ENCODE measurements at regions not wholly inside any gene's neighbourhood (a gene's known extent, or its start where the extent isn't known, plus 50 kb on each side); places are given as distances from the start of the nearest gene placed in this dataset.

DNA sequence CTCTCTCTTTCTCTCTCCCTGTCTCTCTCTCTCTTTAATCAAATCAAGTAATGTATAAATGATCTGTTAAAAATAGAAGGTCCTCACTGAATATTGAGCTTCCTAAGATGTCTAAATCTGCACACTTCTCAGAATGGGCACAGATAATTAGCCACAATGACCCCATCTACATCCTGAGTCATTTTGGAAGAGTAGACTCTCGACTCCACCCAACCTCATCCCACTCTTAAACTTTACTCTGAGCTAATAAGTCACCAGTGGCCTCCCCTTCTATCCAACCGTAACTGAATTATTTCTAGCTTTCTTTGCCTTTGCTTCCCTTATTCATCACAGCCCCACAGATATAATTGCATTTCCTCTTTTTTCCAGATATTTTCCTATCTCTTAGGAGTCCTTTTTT is 326.5 kb upstream of the ZNF717 start:
- Histone ChIP-seq H3K4me1 (no peaks in the 10 kb centered on the region), H3K27ac (no peak overlapping the region), H3K9me3 (no peaks in the 10 kb centered on the region), H3K36me3 (no peaks in the 10 kb centered on the region), H3K27me3 (no peaks in the 10 kb centered on the region), H3K4me3 (no peak overlapping the region)
- TF ChIP-seq, protein P1, sequence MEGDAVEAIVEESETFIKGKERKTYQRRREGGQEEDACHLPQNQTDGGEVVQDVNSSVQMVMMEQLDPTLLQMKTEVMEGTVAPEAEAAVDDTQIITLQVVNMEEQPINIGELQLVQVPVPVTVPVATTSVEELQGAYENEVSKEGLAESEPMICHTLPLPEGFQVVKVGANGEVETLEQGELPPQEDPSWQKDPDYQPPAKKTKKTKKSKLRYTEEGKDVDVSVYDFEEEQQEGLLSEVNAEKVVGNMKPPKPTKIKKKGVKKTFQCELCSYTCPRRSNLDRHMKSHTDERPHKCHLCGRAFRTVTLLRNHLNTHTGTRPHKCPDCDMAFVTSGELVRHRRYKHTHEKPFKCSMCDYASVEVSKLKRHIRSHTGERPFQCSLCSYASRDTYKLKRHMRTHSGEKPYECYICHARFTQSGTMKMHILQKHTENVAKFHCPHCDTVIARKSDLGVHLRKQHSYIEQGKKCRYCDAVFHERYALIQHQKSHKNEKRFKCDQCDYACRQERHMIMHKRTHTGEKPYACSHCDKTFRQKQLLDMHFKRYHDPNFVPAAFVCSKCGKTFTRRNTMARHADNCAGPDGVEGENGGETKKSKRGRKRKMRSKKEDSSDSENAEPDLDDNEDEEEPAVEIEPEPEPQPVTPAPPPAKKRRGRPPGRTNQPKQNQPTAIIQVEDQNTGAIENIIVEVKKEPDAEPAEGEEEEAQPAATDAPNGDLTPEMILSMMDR (IDR thresholded peaks at IDR 0.05), result no peak
- DNase-seq (ENCODE audit: low spot score), result no peak

GRCh38 chr3:76122007-76122406 is 336.7 kb upstream of the ZNF717 start:
- TF ChIP-seq, protein P1 (IDR thresholded peaks at IDR 0.05), result no peak
- H3K4me3 ChIP-seq, result no peak overlapping the region
- peaks cover 0 to 4% of the 10 kb centered on the region in 2 donors for H3K9me3 ChIP-seq
- H3K36me3 ChIP-seq, result no peaks in the 10 kb centered on the region
- H3K27ac ChIP-seq, result no peak overlapping the region
- no peaks in the 10 kb centered on the region for H3K4me1 ChIP-seq
- no peak for DNase-seq (ENCODE audit: low spot score)
- H3K27me3 ChIP-seq, result no peaks in the 10 kb centered on the region

DNA sequence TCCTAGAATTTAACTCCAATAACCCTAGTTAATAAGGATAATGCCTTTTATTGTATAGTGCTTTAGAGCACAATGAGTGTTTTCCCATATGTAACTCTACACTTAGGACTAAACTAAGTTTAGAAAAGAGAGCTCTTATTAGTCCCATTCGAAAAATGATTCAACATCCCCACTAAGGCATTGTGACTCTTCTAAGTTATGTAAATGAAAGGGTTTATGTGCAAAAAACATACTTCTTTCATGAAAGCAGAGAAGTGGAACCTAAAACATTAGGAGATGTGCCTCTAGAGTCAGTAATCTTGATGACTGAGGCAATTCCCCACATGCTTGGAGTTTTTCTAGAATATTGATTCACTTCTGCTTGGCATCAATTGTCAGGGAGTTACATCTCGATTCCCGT is 344.1 kb upstream of the ZNF717 start:
- DNase-seq (ENCODE audit: low spot score), result no peak
- Histone ChIP-seq H3K27ac (no peak overlapping the region), H3K36me3 (no peaks in the 10 kb centered on the region), H3K9me3 (peaks cover 0 to 4% of the 10 kb centered on the region in 2 donors), H3K4me1 (no peaks in the 10 kb centered on the region), H3K4me3 (no peak overlapping the region), H3K27me3 (no peaks in the 10 kb centered on the region)
- TF ChIP-seq, protein P1 (IDR thresholded peaks at IDR 0.05), result no peak

DNA sequence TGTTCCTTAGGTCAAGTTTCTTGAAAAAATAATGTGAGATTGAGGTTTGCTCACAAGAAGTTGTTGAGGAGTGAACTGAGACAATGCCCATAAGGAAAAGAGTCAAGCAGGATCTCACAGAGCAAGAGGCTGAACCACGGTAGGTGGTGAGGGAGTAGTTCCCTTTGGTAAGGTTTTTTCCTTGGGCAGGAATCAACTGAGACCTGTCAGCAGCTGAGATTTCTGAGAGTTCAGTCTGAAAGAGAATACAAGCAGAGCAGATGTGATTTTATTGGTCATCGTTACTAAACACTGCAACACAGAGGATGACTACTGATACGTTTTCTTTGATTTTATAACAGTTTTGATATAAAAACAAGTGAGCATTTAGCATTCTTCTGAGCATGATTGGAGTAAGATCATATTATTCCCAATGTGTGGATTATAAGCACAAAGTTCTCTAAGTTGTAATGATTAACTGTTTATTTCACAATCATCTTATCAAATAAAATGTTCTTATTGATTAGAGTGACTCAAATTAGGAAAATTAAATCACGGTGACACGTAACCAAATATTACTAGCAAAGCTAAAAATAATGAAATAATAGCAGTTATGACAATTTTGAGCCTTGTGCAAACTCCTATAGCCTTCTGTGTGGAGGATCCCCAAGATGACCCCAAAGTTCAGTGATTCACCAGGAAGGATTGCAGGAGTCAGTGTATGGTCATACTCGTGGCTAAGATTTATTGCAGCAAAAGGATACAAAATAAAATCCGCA is 346.2 kb upstream of the ZNF717 start:
- H3K27ac ChIP-seq, result no peak overlapping the region
- DNase-seq (ENCODE audit: low spot score), result no peak
- TF ChIP-seq, protein P1 (IDR thresholded peaks at IDR 0.05), result no peak
- no peaks in the 10 kb centered on the region for H3K9me3 ChIP-seq
- H3K4me1 ChIP-seq, result no peaks in the 10 kb centered on the region
- no peaks in the 10 kb centered on the region for H3K36me3 ChIP-seq
- H3K27me3 ChIP-seq, result no peaks in the 10 kb centered on the region
- no peak overlapping the region for H3K4me3 ChIP-seq

DNA sequence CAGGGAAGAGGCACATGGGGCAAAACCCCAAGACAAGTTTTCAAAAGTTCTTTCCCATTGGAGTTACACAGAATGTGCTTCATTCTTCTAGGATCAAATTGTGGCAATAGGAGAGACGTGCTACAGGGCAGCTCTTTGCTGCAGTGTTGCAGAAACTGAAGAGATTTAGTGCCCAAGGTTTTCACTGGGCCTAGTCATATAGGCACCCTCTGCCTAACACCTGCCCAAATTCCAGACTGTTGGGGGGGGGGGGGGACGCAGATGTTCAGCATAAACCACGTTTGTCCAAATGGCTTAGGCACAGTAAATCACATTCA is 346.8 kb upstream of the ZNF717 start:
- no peak overlapping the region for H3K4me3 ChIP-seq
- TF ChIP-seq, protein P1 (IDR thresholded peaks at IDR 0.05), result no peak
- H3K27me3 ChIP-seq, result no peaks in the 10 kb centered on the region
- no peaks in the 10 kb centered on the region for H3K36me3 ChIP-seq
- no peak overlapping the region for H3K27ac ChIP-seq
- no peaks in the 10 kb centered on the region for H3K9me3 ChIP-seq
- H3K4me1 ChIP-seq, result no peaks in the 10 kb centered on the region
- no peak for DNase-seq (ENCODE audit: low spot score)

DNA sequence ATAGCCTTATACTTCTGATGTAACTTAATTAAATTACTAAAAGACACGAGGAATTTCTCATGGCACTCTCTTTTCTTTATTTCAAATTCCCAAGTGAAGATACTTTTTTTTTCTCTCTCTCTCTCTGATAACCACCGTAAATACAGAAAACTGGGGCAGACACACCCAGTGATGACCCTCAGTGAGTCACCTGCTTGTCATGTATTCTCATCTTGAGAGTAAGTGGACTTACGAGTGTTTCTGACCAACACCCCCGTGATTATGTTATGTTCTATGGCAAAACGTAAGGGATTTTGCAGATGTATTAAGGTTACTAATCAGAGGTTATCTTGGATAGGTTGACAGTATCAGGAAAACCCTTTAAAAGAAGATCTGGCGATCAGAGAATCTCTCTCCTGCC is 348.8 kb upstream of the ZNF717 start:
- TF ChIP-seq, protein P1 (IDR thresholded peaks at IDR 0.05), result no peak
- Histone ChIP-seq H3K4me1 (no peaks in the 10 kb centered on the region), H3K36me3 (no peaks in the 10 kb centered on the region), H3K27me3 (no peaks in the 10 kb centered on the region), H3K9me3 (no peaks in the 10 kb centered on the region), H3K4me3 (no peak overlapping the region), H3K27ac (no peak overlapping the region)
- DNase-seq (ENCODE audit: low spot score), result no peak
